ENCODE measurements at regions not wholly inside any gene's neighbourhood (a gene's known extent, or its start where the extent isn't known, plus 50 kb on each side); places are given as distances from the start of the nearest gene placed in this dataset.

DNA sequence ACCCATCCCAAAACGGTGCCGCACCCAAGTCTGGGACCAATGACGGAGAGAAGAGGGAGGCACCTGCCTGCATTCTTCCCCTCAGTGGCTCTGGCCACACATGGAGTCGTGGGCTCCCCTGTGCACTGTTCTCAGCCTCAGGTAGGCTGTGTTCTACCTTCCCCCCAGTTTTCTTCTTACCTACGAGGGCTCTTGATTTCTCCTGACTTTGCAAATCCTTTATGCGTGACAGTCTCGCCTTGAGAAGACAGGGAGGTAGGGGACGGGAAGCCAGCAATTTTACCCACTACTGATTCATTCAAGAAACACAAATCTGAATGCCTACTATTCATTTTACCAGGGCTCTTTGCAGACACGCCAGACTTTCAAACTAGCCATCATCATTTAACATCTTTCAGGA is 261.3 kb upstream of the NSMCE3 start:
- Histone ChIP-seq H3K9me3 (ENCODE audit: control insufficient read depth, low read depth, low read length) (no peaks in the 10 kb centered on the region), H3K23ac (ENCODE audit: insufficient read length, low read depth, low read length) (no peak overlapping the region), H3K4ac (ENCODE audit: low read depth, low read length) (no peak overlapping the region), H3K79me2 (ENCODE audit: insufficient read depth, low read length) (no peaks in the 10 kb centered on the region; the same call in 1 of the 2 replicates), H3T11ph (ENCODE audit: low read length) (no peak overlapping the region), H2AFZ (ENCODE audit: low read length) (no peak overlapping the region), H3K4me1 (ENCODE audit: insufficient read depth, low read length) (peaks cover 15% of the 10 kb centered on the region), H2BK5ac (ENCODE audit: insufficient read length, low read length) (no peak overlapping the region), H3K9ac (ENCODE audit: extremely low read depth, insufficient read length, low read length) (no peak overlapping the region), H2BK120ac (ENCODE audit: low read depth, low read length, poor library complexity, severe bottlenecking) (no peak overlapping the region), H2BK20ac (ENCODE audit: low read depth, low read length, poor library complexity, severe bottlenecking) (no peak overlapping the region), H3K14ac (ENCODE audit: insufficient read depth, low read length) (no peak overlapping the region), H4K20me1 (ENCODE audit: control insufficient read depth, insufficient read depth, insufficient read length) (peaks cover 3% of the 10 kb centered on the region), H3K79me1 (ENCODE audit: insufficient read depth, low read depth, low read length, poor library complexity, severe bottlenecking) (no peaks in the 10 kb centered on the region), H4K8ac (replicated peaks; ENCODE audit: insufficient read length, low read depth, low read length) (no peak overlapping the region), H3K23me2 (ENCODE audit: insufficient read length, low read depth, low read length, poor library complexity, severe bottlenecking) (no peaks in the 10 kb centered on the region), H2BK12ac (ENCODE audit: insufficient read length, low read depth, low read length) (no peak overlapping the region), H4K5ac (ENCODE audit: insufficient read length, low read depth, low read length) (no peak overlapping the region), H3K27ac (ENCODE audit: insufficient read length, low read depth, low read length) (no peak overlapping the region), H2BK15ac (ENCODE audit: low read depth, low read length) (0 out of 2 replicates have a peak overlapping the region, but pooled peaks have one; percentile 24), H3K27me3 (ENCODE audit: insufficient read depth, low read length) (no peaks in the 10 kb centered on the region), H3K18ac (ENCODE audit: insufficient read length, low read depth, low read length) (no peak overlapping the region), H2AK5ac (ENCODE audit: insufficient read length, low read length) (no peak overlapping the region), H4K91ac (ENCODE audit: insufficient read length, low read depth, low read length) (no peak overlapping the region), H3K56ac (ENCODE audit: insufficient read length, low read depth, low read length) (no peak overlapping the region), H3K4me2 (ENCODE audit: insufficient read depth, insufficient read length, low read length) (no peak overlapping the region)
- no CpG with 5 or more reads among the region's 9 CpGs for WGBS (ENCODE audit: extremely low coverage, insufficient read length, low lambda C conversion rate)
- Mint-ChIP-seq H3K9me3 (no peaks in the 10 kb centered on the region), H3K4me1 (peaks cover 36 to 37% of the 10 kb centered on the region in 2 experiments), H3K36me3 (ENCODE audit: insufficient read depth in 1 of 3, low read depth in 3 of 3) (no peaks in the 10 kb centered on the region), H3K27ac (peak overlapping the region; percentile 8 to 82 (median 38); a peak in 2 of 7 replicates), H3K27me3 (ENCODE audit: low read depth) (no peaks in the 10 kb centered on the region), H3K4me3 (no peak overlapping the region)
- TF ChIP-seq, protein P1, sequence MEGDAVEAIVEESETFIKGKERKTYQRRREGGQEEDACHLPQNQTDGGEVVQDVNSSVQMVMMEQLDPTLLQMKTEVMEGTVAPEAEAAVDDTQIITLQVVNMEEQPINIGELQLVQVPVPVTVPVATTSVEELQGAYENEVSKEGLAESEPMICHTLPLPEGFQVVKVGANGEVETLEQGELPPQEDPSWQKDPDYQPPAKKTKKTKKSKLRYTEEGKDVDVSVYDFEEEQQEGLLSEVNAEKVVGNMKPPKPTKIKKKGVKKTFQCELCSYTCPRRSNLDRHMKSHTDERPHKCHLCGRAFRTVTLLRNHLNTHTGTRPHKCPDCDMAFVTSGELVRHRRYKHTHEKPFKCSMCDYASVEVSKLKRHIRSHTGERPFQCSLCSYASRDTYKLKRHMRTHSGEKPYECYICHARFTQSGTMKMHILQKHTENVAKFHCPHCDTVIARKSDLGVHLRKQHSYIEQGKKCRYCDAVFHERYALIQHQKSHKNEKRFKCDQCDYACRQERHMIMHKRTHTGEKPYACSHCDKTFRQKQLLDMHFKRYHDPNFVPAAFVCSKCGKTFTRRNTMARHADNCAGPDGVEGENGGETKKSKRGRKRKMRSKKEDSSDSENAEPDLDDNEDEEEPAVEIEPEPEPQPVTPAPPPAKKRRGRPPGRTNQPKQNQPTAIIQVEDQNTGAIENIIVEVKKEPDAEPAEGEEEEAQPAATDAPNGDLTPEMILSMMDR (conservative IDR thresholded peaks at IDR 0.05), result no peak
- no peak for DNase-seq

Data from H9 (cell line).